ENCODE measurements at regions not wholly inside any gene's neighbourhood (a gene's known extent, or its start where the extent isn't known, plus 50 kb on each side); places are given as distances from the start of the nearest gene placed in this dataset.

DNA sequence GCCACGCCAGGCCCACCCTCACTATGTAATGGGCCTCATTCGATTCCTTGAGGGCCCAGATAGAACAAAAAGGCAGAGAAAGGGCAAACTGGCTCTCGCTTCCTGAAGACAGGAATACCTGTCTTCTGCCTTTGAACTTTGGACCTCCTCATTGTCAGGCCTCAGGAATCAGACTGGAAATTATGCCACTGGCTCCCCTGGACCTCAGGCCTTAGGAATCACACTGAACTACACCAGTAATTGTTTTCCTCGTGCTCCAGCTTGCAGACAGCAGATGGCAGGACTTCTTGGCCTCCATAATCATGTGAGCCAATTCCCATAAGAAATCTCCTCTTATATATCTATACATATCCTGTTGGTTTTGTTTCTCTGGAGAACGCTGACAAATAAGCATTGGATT is 258.6 kb upstream of the KCNG1 start:
- H3K4ac ChIP-seq (ENCODE audit: low read depth, low read length), result no peak overlapping the region
- TF ChIP-seq FOS (IDR thresholded peaks at IDR 0.05; ENCODE audit: low read depth, low read length), result no peak
- no peak for TF ChIP-seq POLR2A (IDR thresholded peaks at IDR 0.05; ENCODE audit: low read depth, low read length)
- no peak for TF ChIP-seq CEBPB (IDR thresholded peaks at IDR 0.05; ENCODE audit: low read depth, low read length)
- TF ChIP-seq RFX5 (IDR thresholded peaks at IDR 0.05; ENCODE audit: low read depth, low read length), result no peak
- TF ChIP-seq SMC3 (IDR thresholded peaks at IDR 0.05; ENCODE audit: low read depth, low read length), result no peak
- TF ChIP-seq BHLHE40 (IDR thresholded peaks at IDR 0.05; ENCODE audit: low read depth, low read length), result no peak
- TF ChIP-seq MAFK (IDR thresholded peaks at IDR 0.05; ENCODE audit: low read depth, low read length), result no peak
- no peak for TF ChIP-seq CTCF (conservative IDR thresholded peaks at IDR 0.05; ENCODE audit: low read depth, low read length)
- TF ChIP-seq CHD1 (IDR thresholded peaks at IDR 0.05; ENCODE audit: low read depth, low read length), result no peak
- TF ChIP-seq, protein P1, sequence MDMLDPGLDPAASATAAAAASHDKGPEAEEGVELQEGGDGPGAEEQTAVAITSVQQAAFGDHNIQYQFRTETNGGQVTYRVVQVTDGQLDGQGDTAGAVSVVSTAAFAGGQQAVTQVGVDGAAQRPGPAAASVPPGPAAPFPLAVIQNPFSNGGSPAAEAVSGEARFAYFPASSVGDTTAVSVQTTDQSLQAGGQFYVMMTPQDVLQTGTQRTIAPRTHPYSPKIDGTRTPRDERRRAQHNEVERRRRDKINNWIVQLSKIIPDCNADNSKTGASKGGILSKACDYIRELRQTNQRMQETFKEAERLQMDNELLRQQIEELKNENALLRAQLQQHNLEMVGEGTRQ (IDR thresholded peaks at IDR 0.05; ENCODE audit: low read depth, low read length), result no peak
- TF ChIP-seq MXI1 (IDR thresholded peaks at IDR 0.05; ENCODE audit: borderline replicate concordance, low read depth, low read length), result no peak
- TF ChIP-seq MAZ (IDR thresholded peaks at IDR 0.05; ENCODE audit: borderline replicate concordance, low read depth, low read length), result no peak
- TF ChIP-seq, protein P2, sequence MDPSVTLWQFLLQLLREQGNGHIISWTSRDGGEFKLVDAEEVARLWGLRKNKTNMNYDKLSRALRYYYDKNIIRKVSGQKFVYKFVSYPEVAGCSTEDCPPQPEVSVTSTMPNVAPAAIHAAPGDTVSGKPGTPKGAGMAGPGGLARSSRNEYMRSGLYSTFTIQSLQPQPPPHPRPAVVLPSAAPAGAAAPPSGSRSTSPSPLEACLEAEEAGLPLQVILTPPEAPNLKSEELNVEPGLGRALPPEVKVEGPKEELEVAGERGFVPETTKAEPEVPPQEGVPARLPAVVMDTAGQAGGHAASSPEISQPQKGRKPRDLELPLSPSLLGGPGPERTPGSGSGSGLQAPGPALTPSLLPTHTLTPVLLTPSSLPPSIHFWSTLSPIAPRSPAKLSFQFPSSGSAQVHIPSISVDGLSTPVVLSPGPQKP (IDR thresholded peaks at IDR 0.05; ENCODE audit: borderline replicate concordance, low read depth, low read length), result no peak
- TF ChIP-seq NFE2L2 (IDR thresholded peaks at IDR 0.05; ENCODE audit: low read depth, low read length), result no peak
- no peak for DNase-seq
- H3K9me3 ChIP-seq (ENCODE audit: control insufficient read depth, insufficient read depth, low read length), result peaks cover 10% of the 10 kb centered on the region
- H4K5ac ChIP-seq (ENCODE audit: low read depth, low read length), result no peak overlapping the region
- H2BK5ac ChIP-seq (ENCODE audit: low read depth, low read length, poor library complexity, severe bottlenecking), result no peak overlapping the region
- no TSS peak for BruUV-seq (replicated peaks)
- CTCF ChIA-PET, result no interaction called here
- H3K36me3 ChIP-seq (ENCODE audit: control insufficient read depth, insufficient read depth, low read length), result no peaks in the 10 kb centered on the region
- H3K4me3 ChIP-seq (ENCODE audit: insufficient read depth, low read depth, low read length), result no peak overlapping the region
- H3K9ac ChIP-seq (ENCODE audit: low read depth, low read length), result no peak overlapping the region
- H3K27me3 ChIP-seq (ENCODE audit: control insufficient read depth, insufficient read depth, low read length), result peaks cover 15% of the 10 kb centered on the region
- whole genome bisulfite sequencing, 2 experiments (ENCODE audit: extremely low coverage in 2 of 2, insufficient read length in 1 of 2), result 76% methylated on average over 2 of the region's 5 CpGs; no CpG with 5 or more reads in 1 of the 2 experiments
- no peak overlapping the region for H3K23ac ChIP-seq (ENCODE audit: low read depth, low read length)
- ATAC-seq (ENCODE audit: low read depth), result no peak
- H4K8ac ChIP-seq (ENCODE audit: low read depth in 2 of 2, low read length in 2 of 2), result no peak overlapping the region
- no peak overlapping the region for H3K4me2 ChIP-seq (ENCODE audit: low read depth, low read length)
- no peak overlapping the region for H2BK120ac ChIP-seq (ENCODE audit: low read depth, low read length)
- H3K79me1 ChIP-seq (ENCODE audit: low read depth in 1 of 2, low read length in 2 of 2), result no peaks in the 10 kb centered on the region
- H2BK20ac ChIP-seq (ENCODE audit: low read depth, low read length), result no peak overlapping the region
- H3K56ac ChIP-seq (ENCODE audit: extremely low read depth, insufficient read depth, low read length), result no peak overlapping the region
- H4K91ac ChIP-seq (ENCODE audit: insufficient read depth, low read depth, low read length), result no peak overlapping the region
- in situ Hi-C loops (cut with MboI; ENCODE audit: low sequenced_read_pairs), result no loop called here
- no peak overlapping the region for H3K14ac ChIP-seq (replicated peaks; ENCODE audit: low read depth, low read length)
- H3K18ac ChIP-seq (ENCODE audit: low read depth, low read length), result no peak overlapping the region
- POLR2A ChIA-PET (ENCODE audit: unreplicated experiment), result no interaction called here
- no peak overlapping the region for H2BK15ac ChIP-seq (ENCODE audit: low read depth, low read length)
- dilution Hi-C loops (cut with HindIII; ENCODE audit: low sequenced_read_pairs, unreplicated experiment), result no loop called here
- H3K4me1 ChIP-seq (ENCODE audit: control insufficient read depth, insufficient read depth, low read length), result no peaks in the 10 kb centered on the region
- no peak overlapping the region for H3K27ac ChIP-seq (ENCODE audit: insufficient read depth, low read length)
- no peaks in the 10 kb centered on the region for H3K9me1 ChIP-seq (ENCODE audit: insufficient read depth, low read length)
- no peaks in the 10 kb centered on the region for H4K20me1 ChIP-seq (ENCODE audit: insufficient read depth, low read length)
- no peak overlapping the region for H2AK5ac ChIP-seq (ENCODE audit: low read depth, low read length)
- intact Hi-C loops (cut with micrococcal nuclease), result no loop called here
- H2AFZ ChIP-seq (replicated peaks; ENCODE audit: low read length, poor library complexity), result no peak overlapping the region
- H2AK9ac ChIP-seq (replicated peaks; ENCODE audit: low read depth, low read length, poor library complexity), result no peak overlapping the region

All from IMR-90 (cell line).